Endothelial cell of umbilical vein (primary cell): ENCODE measurements at regions not wholly inside any gene's neighbourhood (a gene's known extent, or its start where the extent isn't known, plus 50 kb on each side); places are given as distances from the start of the nearest gene placed in this dataset.

Experiments
- BruUV-seq: library from RNA; stranded (reverse); fragments of 400-500 nt; replicated peaks from 2 replicates; lab custom pipeline; 2021; lab: Mats Ljungman, UMichigan
- CTCF ChIA-PET: fragments of 300-600, 350-600 bp; sonication (Branson Sonifier 250); formaldehyde crosslinking; loops from one replicate; lab custom pipeline; 2021; ENCODE audit warnings: antibody characterized with exemption, inconsistent platforms; lab: Charles Lee
- POLR2A ChIA-PET: fragments of 300-600, 350-600 bp; sonication (Branson Sonifier 250); formaldehyde crosslinking; loops from one replicate; lab custom pipeline; 2021; ENCODE audit warnings: antibody characterized with exemption, inconsistent platforms; lab: Charles Lee
- DNase-seq: peaks from one replicate; pipeline ENCODE4 v3.0.0-alpha.2; 2011; ENCODE audit warnings: low read depth, low spot score
- FAIRE-seq: peaks from 2 replicates; lab custom pipeline; 2011; peaks lifted over from hg19 to GRCh38; lab: Jason Lieb, UNC
- H2AFZ ChIP-seq: 2 replicates; pipeline ENCODE4 v1.6.0; 2012; ENCODE audit warnings: low read depth, low read length, control low read depth, inconsistent platforms
- H3K27ac ChIP-seq: 2 replicates; pipeline ENCODE4 v1.5.1; 2011; ENCODE audit warnings: low read depth, mild to moderate bottlenecking, control low read depth, low read length, moderate library complexity; ENCODE audit not compliant: insufficient read depth
- H3K27me3 ChIP-seq, 2 experiments: 2 replicates each; pipeline versions ENCODE4 v1.6.0 to v1.6.1; 2011; ENCODE audit warnings: low read length in 2 of 2, mixed read lengths in 1 of 2; ENCODE audit not compliant: control insufficient read depth in 2 of 2, insufficient read depth in 2 of 2
- H3K36me3 ChIP-seq, 2 experiments: 2 replicates in 1 of 2; 3 replicates in 1 of 2; pipeline ENCODE4 v1.5.1; 2011; ENCODE audit warnings: low read length in 2 of 2, mild to moderate bottlenecking in 1 of 2, moderate library complexity in 1 of 2; ENCODE audit not compliant: control insufficient read depth in 2 of 2, insufficient read depth in 2 of 2; ENCODE audit errors: extremely low read depth in 1 of 2
- H3K4me1 ChIP-seq: 3 replicates; pipeline ENCODE4 v1.5.1; 2011; ENCODE audit warnings: mild to moderate bottlenecking, low read length; ENCODE audit not compliant: control insufficient read depth, insufficient read depth; ENCODE audit errors: extremely low read depth
- H3K4me2 ChIP-seq: 2 replicates; pipeline ENCODE4 v1.6.1; 2011; ENCODE audit warnings: low read length, control low read depth, mixed read lengths; ENCODE audit not compliant: insufficient read depth
- H3K4me3 ChIP-seq, 3 experiments: fragments of 200-600 bp in 1 of 3; sonication (generic), shearing (Covaris generic) in 1 of 3; replicated peaks in 1 of 3; 2 replicates each; pipeline ENCODE4 v1.5.1; 2011 to 2016; ENCODE audit warnings: control low read depth in 3 of 3, low read length in 3 of 3, mild to moderate bottlenecking in 2 of 3, inconsistent platforms in 1 of 3, low read depth in 1 of 3, moderate library complexity in 1 of 3; ENCODE audit not compliant: insufficient read depth in 1 of 3
- H3K79me2 ChIP-seq: 2 replicates; pipeline ENCODE4 v1.6.0; 2012; ENCODE audit warnings: low read length, inconsistent platforms; ENCODE audit not compliant: control insufficient read depth, insufficient read depth
- H3K9ac ChIP-seq: replicated peaks from 2 replicates; pipeline ENCODE3; 2011; ENCODE audit warnings: low read length, control low read depth; ENCODE audit not compliant: insufficient read depth; ENCODE audit errors: extremely low read depth
- H3K9me1 ChIP-seq: replicated peaks from 3 replicates; pipeline ENCODE4 v1.6.0; 2011; ENCODE audit warnings: mild to moderate bottlenecking, low read length; ENCODE audit not compliant: control insufficient read depth, insufficient read depth; ENCODE audit errors: extremely low read depth
- H3K9me3 ChIP-seq: replicated peaks from 2 replicates; pipeline ENCODE4 v1.5.1; 2012; ENCODE audit warnings: low read length, inconsistent platforms; ENCODE audit not compliant: control insufficient read depth, insufficient read depth
- H4K20me1 ChIP-seq: replicated peaks from 2 replicates; pipeline ENCODE3; 2011; ENCODE audit warnings: mild to moderate bottlenecking, low read length; ENCODE audit not compliant: control insufficient read depth, insufficient read depth; ENCODE audit errors: extremely low read depth
- CTCF ChIP-seq, 2 donors: IDR thresholded peaks; 1 replicate in 1 of 2; 2 replicates in 1 of 2; pipeline ENCODE4 v1.5.1; 2011; ENCODE audit warnings: low read length in 2 of 2, mild to moderate bottlenecking in 2 of 2, moderate library complexity in 2 of 2, control low read depth in 1 of 2, inconsistent platforms in 1 of 2, low read depth in 1 of 2; ENCODE audit not compliant: insufficient read depth in 1 of 2; ENCODE audit errors: extremely low read depth in 1 of 2
- MYC ChIP-seq: IDR thresholded peaks from one replicate; pipeline ENCODE4 v1.6.1; 2011; ENCODE audit warnings: mild to moderate bottlenecking, low read depth, low read length
- POLR2A ChIP-seq: IDR thresholded peaks from 2 replicates; pipeline ENCODE4 v1.6.1; 2012; ENCODE audit warnings: low read depth, mild to moderate bottlenecking, control low read depth, low read length
- dilution Hi-C: fragments of 300-500 bp; cut with MboI; formaldehyde crosslinking; loops from one replicate; pipeline ENCODE4 v1.15.0; 2019; ENCODE audit warnings: low sequenced_read_pairs; ENCODE audit not compliant: extremely low pct_ligation_motif_present
- intact Hi-C: fragments of 100-400 bp; cut with micrococcal nuclease; formaldehyde crosslinking; loops from one replicate; pipeline ENCODE4 v1.10.0; 2022

DNA sequence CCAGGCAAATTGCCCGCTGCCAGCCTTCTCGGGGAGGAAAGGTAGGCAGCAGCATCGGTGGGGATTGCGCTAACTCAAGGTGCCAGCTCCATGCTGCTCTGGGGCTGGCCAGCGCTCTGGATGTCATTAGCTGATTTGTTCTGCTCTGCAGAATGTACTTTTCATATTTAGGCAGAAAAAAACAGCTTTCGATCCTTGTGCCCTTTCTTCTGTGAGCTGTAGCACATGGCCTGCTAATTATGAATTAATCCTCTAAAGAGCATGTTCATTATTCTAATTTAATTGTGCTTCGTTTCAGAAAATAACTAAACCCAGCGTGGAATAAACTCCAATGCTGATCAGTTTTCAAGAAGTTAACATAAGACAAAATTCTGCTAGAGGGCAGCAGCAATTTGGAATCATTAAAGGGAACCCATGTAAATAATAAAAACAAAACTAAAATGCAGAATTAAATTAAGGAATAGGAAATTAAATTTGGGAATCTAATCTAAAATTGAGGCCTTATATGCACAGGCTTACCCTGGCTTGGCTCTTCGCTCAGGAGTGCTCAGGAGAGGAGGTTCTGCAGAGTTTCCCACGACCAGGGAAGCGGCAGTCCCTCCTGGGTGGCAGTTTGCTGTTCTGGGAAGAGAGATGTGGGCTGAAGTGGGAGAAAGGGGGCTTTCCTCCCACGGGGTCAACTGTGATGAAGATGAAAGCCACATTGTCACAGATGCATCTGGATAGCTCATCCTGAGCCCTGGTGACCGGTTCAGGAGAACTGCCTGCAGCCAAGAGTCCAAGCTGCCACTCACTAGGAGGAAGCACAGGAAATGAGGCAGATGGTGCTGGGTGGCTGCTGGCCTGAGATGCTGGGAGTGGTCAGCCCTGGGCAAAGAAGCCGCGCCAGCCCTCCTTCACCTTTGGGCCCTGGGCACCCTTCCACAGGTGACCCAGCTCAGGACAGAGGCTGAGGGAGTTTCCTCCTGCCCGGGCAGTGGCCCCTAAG is 93.2 kb upstream of the PKDCC start:
- no TSS peak for BruUV-seq
- Histone ChIP-seq H3K9ac (no peak overlapping the region), H3K9me3 (no peaks in the 10 kb centered on the region), H2AFZ (no peak overlapping the region), H3K27me3 (peaks cover 8% of the 10 kb centered on the region in 2 experiments), H3K4me1 (peaks cover 9% of the 10 kb centered on the region), H3K4me2 (no peak overlapping the region), H3K9me1 (no peaks in the 10 kb centered on the region), H3K79me2 (no peaks in the 10 kb centered on the region), H4K20me1 (no peaks in the 10 kb centered on the region), H3K27ac (no peak overlapping the region), H3K36me3 (no peaks in the 10 kb centered on the region), H3K4me3 (no peak overlapping the region)
- DNase-seq = no peak
- CTCF ChIA-PET = interaction anchor here (1.2 to 2.0 kb wide), 2 partner anchors 11 to 85 kb away, joined by 5 to 8 read pairs; no protein-coding TSS in a partner anchor
- FAIRE-seq = peak; percentile 50
- POLR2A ChIA-PET = no interaction called here
- intact Hi-C loops (loop anchor here (5.0 kb wide), 1 partner anchor 108 kb away; no protein-coding TSS in a partner anchor), dilution Hi-C loops (no loop called here)
- TF ChIP-seq MYC = no peak
- TF ChIP-seq CTCF (IDR thresholded peaks at IDR 0.05; ENCODE audit: extremely low read depth in 1 of 2, insufficient read depth in 1 of 2, low read depth in 1 of 2, low read length in 2 of 2) = no peak
- TF ChIP-seq POLR2A = no peak
